C4-2B (cell line): ENCODE measurements at regions not wholly inside any gene's neighbourhood (a gene's known extent, or its start where the extent isn't known, plus 50 kb on each side); places are given as distances from the start of the nearest gene placed in this dataset.

Experiments
- CTCF ChIP-seq: fragments of 450-650 bp; conservative IDR thresholded peaks from 2 replicates; pipeline ENCODE4 v1.5.1; 2017; ENCODE audit warnings: mild to moderate bottlenecking
- ZFX ChIP-seq: fragments of 450-650 bp; IDR thresholded peaks from 2 replicates; pipeline ENCODE4 v1.6.1; 2017

DNA sequence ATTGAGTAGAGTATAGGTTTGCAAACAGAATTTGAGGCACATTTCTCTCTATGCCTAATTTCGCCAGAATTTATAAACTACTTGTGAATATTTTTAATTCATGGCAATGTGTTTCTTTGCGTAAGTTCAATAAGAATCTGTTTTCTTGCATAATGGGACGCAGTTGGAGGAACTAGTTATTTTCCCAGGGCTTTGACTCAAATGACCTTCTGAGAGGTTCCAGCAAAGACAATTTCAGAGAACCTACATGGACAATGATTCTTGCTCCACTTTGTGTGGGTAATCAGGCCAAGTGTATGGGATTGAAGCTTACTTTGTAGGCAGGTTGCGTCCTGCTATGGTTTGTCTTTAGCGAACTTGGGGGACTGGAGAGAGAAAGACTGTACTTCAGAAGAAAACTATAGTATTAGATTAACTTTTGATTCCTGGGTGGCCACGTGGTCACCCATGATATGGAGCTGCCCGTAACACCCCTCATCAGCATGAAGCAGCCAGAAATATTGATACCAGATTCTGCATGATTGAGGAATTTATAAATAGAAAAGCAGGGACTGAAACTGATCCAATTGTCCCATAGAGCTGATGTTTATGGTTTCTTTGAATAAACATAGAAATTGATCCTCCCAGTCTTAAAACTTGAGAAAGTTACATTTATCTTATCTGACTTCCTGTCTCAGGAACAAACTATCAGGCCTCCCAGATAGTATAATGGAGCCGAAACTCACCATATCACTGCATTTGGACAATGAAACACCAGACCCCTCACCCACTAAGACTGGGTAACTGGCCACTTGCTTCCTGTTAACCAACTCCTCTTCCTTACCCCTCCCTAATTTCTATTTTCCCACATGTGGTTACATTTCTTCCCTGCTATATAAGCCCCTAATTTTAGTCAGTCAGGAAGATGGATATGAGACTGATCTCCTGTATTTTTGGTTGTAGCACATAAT is 815.3 kb upstream of the HS6ST1 start:
- no peak for TF ChIP-seq CTCF
- no peak for TF ChIP-seq ZFX
